ENCODE measurements at regions not wholly inside any gene's neighbourhood (a gene's known extent, or its start where the extent isn't known, plus 50 kb on each side); places are given as distances from the start of the nearest gene placed in this dataset.

- TF ChIP-seq CTCF (IDR thresholded peaks at IDR 0.05) (no peak), POLR2A (IDR thresholded peaks at IDR 0.05) (no peak)
These were observed 796.9 kb downstream of the ADGRL2 start for GRCh38 chr1:82597649-82598048.

All from right lobe of liver (tissue), 4 donors.